GM23248 (cell line): ENCODE measurements at regions not wholly inside any gene's neighbourhood (a gene's known extent, or its start where the extent isn't known, plus 50 kb on each side); places are given as distances from the start of the nearest gene placed in this dataset.

Source experiments
- EZH2 ChIP-seq: fragments of 200-600 bp; sonication (generic); IDR thresholded peaks from 2 replicates; pipeline ENCODE4 v1.6.1; 2018; ENCODE audit warnings: antibody characterized with exemption, mild to moderate bottlenecking; ENCODE audit not compliant: insufficient read depth, poor library complexity, severe bottlenecking
- EZH2phosphoT487 ChIP-seq: fragments of 200-600 bp; sonication (generic); IDR thresholded peaks from 2 replicates; pipeline ENCODE4 v1.6.1; 2018; ENCODE audit warnings: antibody characterized with exemption, moderate library complexity, mild to moderate bottlenecking, low read depth; ENCODE audit not compliant: insufficient read depth

GRCh38 chr6:126824226-126824625 lies 294.2 kb upstream of the RSPO3 start:
- TF ChIP-seq EZH2, result no peak
- TF ChIP-seq EZH2phosphoT487, result no peak
